ENCODE measurements at regions not wholly inside any gene's neighbourhood (a gene's known extent, or its start where the extent isn't known, plus 50 kb on each side); places are given as distances from the start of the nearest gene placed in this dataset.

DNA sequence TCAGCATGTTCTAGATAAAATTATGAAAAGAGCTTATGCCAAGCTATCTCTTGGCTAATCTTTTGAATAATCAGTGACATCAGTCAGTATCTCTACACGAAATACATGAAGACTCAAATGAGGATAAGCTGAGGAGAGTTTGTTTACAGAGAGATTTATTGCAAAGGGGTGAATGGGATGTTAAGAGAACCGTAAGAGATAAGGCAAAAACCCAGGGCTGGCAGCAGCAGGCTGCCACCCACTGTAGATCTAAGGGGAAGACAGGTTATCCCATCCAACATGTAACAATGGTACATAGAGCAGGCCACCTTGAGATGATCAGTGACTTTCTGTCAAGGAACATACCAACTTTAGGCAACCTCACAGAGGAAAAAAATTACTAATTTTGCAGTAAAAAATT, 432.1 kb upstream of the NR3C2 start:
- Mint-ChIP-seq H3K27ac (no peak overlapping the region), H3K36me3 (ENCODE audit: low read depth) (no peaks in the 10 kb centered on the region), H3K27me3 (ENCODE audit: low read depth, poor library complexity) (no peaks in the 10 kb centered on the region), H3K9me3 (no peaks in the 10 kb centered on the region), H3K4me1 (no peaks in the 10 kb centered on the region), H3K4me3 (no peak overlapping the region)
- no peak for TF ChIP-seq CTCF (IDR thresholded peaks at IDR 0.05)
- no peak for DNase-seq

DNA sequence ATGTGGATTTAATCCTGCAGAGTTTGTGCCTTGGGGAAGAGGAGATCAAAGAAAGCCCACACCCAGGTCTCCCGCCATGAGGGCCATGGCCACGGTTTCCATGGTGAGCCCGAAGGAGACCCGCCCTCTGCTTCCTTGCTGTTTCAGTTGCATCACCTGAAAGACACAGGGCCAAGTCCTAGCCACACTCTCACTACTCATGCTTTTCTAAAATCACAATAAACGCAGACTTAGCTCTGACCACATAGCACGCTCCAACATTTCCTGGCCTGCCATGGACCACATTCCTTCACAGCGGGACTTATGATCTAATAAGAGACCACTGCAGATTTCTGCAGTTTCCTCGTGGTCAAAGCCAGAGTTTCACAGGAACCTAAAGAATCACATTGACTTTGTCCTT, 426.0 kb upstream of the NR3C2 start:
- Mint-ChIP-seq H3K9me3 (no peaks in the 10 kb centered on the region), H3K27me3 (ENCODE audit: low read depth, poor library complexity) (no peaks in the 10 kb centered on the region), H3K4me1 (no peaks in the 10 kb centered on the region), H3K27ac (no peak overlapping the region), H3K4me3 (no peak overlapping the region), H3K36me3 (ENCODE audit: low read depth) (no peaks in the 10 kb centered on the region)
- no peak for TF ChIP-seq CTCF (IDR thresholded peaks at IDR 0.05)
- no peak for DNase-seq

- Mint-ChIP-seq H3K27ac (no peak overlapping the region), H3K9me3 (no peaks in the 10 kb centered on the region), H3K4me3 (no peak overlapping the region)
Observed at GRCh38 chr4:148866666-148867065, 424.5 kb upstream of the NR3C2 start.

GRCh38 chr4:148857973-148858534, 415.8 kb upstream of the NR3C2 start:
- no peak for DNase-seq
- Mint-ChIP-seq H3K4me3 (no peak overlapping the region), H3K4me1 (peaks cover 5% of the 10 kb centered on the region), H3K27ac (no peak overlapping the region), H3K9me3 (peaks cover 34% of the 10 kb centered on the region), H3K27me3 (ENCODE audit: low read depth, poor library complexity) (peaks cover 3% of the 10 kb centered on the region), H3K36me3 (ENCODE audit: low read depth) (peaks cover 9% of the 10 kb centered on the region)
- no peak for TF ChIP-seq CTCF (IDR thresholded peaks at IDR 0.05)

More at GRCh38 chr4:148866666-148867065, 424.5 kb upstream of the NR3C2 start:
- DNase-seq, result no peak
- H3K36me3 Mint-ChIP-seq (ENCODE audit: low read depth), result no peaks in the 10 kb centered on the region
- no peaks in the 10 kb centered on the region for H3K27me3 Mint-ChIP-seq (ENCODE audit: low read depth, poor library complexity)
- no peaks in the 10 kb centered on the region for H3K4me1 Mint-ChIP-seq
- no peak for TF ChIP-seq CTCF (IDR thresholded peaks at IDR 0.05)

DNA sequence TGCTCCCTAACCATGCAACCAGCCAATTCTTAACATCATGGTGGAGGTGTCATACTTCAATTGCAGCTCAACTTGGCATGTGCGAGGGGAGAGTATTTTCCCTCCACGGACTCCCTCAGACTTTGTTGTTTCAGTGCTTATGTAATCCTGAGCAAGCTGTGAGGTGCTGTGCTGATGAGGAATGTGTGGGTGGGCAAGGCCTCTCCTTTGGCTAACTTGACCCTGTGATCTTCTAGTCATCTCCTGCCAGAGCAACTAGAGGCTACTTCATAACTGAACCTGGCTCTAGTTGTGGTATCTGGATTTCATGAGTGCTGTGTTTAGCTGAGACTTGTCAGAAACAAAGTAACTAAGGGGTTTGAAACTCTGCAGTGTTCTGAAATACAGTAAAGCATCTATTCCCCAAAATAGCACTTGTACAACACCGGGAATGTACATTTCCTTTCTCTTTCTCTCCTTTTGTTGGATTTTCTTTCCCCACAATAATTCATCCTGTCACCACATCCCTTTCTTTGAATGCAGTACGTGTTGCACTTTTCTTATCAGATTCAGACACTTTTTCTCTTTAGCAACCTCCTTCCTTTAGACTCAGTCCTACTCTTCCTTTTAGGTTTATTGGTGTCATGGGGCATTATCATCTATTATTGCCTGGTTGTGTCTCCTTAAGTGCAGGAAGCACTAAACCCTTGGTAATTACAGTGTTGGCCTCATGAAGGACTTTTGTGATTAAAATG, 415.2 kb upstream of the NR3C2 start:
- peaks cover 5% of the 10 kb centered on the region for H3K4me1 Mint-ChIP-seq
- H3K4me3 Mint-ChIP-seq, result no peak overlapping the region
- DNase-seq, result no peak
- peaks cover 9% of the 10 kb centered on the region for H3K36me3 Mint-ChIP-seq (ENCODE audit: low read depth)
- H3K9me3 Mint-ChIP-seq, result peaks cover 34% of the 10 kb centered on the region
- H3K27me3 Mint-ChIP-seq (ENCODE audit: low read depth, poor library complexity), result peaks cover 3% of the 10 kb centered on the region
- H3K27ac Mint-ChIP-seq, result no peak overlapping the region
- no peak for TF ChIP-seq CTCF (IDR thresholded peaks at IDR 0.05)

GRCh38 chr4:148854203-148854602, 412.0 kb upstream of the NR3C2 start:
- Mint-ChIP-seq H3K27ac (no peak overlapping the region), H3K4me3 (no peak overlapping the region), H3K4me1 (peaks cover 5% of the 10 kb centered on the region), H3K9me3 (peaks cover 31% of the 10 kb centered on the region), H3K36me3 (ENCODE audit: low read depth) (peaks cover 9% of the 10 kb centered on the region), H3K27me3 (ENCODE audit: low read depth, poor library complexity) (peaks cover 3% of the 10 kb centered on the region)
- TF ChIP-seq CTCF (IDR thresholded peaks at IDR 0.05), result no peak
- no peak for DNase-seq

Data from nephron progenitor cell (in vitro differentiated cells).